ENCODE measurements at regions not wholly inside any gene's neighbourhood (a gene's known extent, or its start where the extent isn't known, plus 50 kb on each side); places are given as distances from the start of the nearest gene placed in this dataset.
A peak's percentile ranks its signal among the peaks of the same experiment; 100 is the strongest.
"Not testable (repeated sequence)": the region's sequence is repeated elsewhere in the genome, so short reads cannot be mapped to it uniquely, and the experiment has no call there.

DNA sequence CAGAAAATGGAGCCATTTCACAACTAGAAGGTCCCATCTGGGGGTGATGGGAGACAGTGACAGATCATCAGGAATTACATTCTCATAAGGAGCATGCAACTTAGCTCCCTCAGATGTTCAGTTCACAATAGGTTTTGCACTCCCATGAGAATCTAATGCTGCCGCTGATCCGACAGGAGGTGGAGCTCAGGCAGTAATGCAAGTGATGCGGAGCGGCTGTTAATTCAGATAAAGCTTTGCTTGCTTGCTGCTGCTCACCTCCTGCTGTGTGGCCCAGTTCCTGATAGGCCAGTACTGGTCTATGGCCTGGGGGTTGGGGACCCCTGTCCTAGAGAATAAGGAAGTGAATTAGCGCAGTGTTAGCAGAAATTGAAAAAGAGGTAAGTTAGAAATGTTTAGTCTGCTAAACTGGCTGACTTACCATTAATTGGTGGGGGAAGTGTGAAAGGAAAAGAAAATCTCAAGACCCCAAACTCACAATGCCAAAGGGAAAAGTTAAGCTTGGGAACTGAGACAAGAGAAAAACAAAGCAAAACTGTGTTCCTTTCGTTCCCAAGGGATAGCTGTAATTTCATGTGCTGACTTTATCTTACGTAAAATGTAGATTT, 76.4 kb downstream of the LYZL2 start:
- H3K9ac ChIP-seq (ENCODE audit: low read length): no peak overlapping the region
- H3K27me3 ChIP-seq (ENCODE audit: low read length): no peaks in the 10 kb centered on the region
- H3K9me2 ChIP-seq (replicated peaks; ENCODE audit: insufficient read depth, low read length): no peaks in the 10 kb centered on the region
- no peaks in the 10 kb centered on the region for H4K20me1 ChIP-seq (ENCODE audit: insufficient read depth, low read depth, low read length)
- no peaks in the 10 kb centered on the region for H3K36me3 ChIP-seq (ENCODE audit: insufficient read depth, low read length)
- H3K4me2 ChIP-seq (ENCODE audit: low read depth, low read length, poor library complexity, severe bottlenecking): no peak overlapping the region
- H3K79me2 ChIP-seq (ENCODE audit: low read length): no peaks in the 10 kb centered on the region
- no peaks in the 10 kb centered on the region for H3K4me1 ChIP-seq (ENCODE audit: low read length)
- H3K4me3 ChIP-seq (ENCODE audit: low read length): no peak overlapping the region
- DNase-seq: no peak
- H3K9me3 ChIP-seq (ENCODE audit: low read length): no peaks in the 10 kb centered on the region
- no peak overlapping the region for H2AFZ ChIP-seq (ENCODE audit: low read length)
- no peak overlapping the region for H3K27ac ChIP-seq (ENCODE audit: low read length)

DNA sequence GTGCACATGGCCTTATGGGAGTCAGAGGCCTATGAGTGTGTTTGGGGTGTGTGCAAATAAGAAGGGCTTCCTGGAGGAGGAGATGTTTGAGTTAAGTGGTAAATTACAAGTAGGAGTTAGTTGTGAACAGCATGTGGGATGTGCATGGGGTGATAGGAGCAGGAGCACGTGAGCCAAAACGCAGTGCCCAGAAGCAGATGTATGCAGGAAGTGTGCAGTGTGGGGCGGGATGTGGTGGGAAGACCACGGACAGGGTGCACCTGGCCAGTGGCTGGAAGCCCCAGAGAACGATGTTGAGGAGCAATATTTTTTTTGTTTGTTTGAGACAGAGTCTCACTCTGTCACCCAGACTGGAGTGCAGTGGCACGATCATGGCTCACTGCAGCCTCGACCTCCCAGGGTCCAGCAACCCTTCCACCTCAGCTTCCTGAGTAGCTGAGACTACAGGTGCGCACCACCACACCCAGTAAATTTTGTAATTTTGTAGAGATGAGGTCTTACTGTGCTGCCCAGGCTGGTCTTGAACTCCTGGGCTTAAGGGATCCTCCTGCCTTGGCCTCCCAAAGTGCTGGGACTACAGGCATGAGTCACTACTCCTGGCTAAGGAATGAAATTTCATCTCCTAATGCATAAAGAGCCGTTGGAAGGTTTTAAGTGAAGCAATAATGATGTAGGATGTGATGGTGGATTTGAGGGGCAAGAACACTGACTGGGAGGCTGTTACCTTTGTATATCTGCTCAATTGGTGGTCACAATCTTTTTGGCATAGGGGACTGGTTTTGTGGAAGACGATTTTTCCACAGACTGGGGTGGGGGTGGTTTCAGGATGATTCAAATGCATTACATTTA, 78.4 kb downstream of the LYZL2 start:
- no peaks in the 10 kb centered on the region for H3K9me3 ChIP-seq (ENCODE audit: low read length)
- DNase-seq: no peak
- no peak overlapping the region for H3K27ac ChIP-seq (ENCODE audit: low read length)
- H2AFZ ChIP-seq (ENCODE audit: low read length): no peak overlapping the region
- no peaks in the 10 kb centered on the region for H3K4me1 ChIP-seq (ENCODE audit: low read length)
- no peaks in the 10 kb centered on the region for H3K27me3 ChIP-seq (ENCODE audit: low read length)
- no peaks in the 10 kb centered on the region for H3K79me2 ChIP-seq (ENCODE audit: low read length)
- H3K4me3 ChIP-seq (ENCODE audit: low read length): no peak overlapping the region
- no peaks in the 10 kb centered on the region for H3K9me2 ChIP-seq (replicated peaks; ENCODE audit: insufficient read depth, low read length)
- no peak overlapping the region for H3K9ac ChIP-seq (ENCODE audit: low read length)
- no peak overlapping the region for H3K4me2 ChIP-seq (ENCODE audit: low read depth, low read length, poor library complexity, severe bottlenecking)
- no peaks in the 10 kb centered on the region for H3K36me3 ChIP-seq (ENCODE audit: insufficient read depth, low read length)
- no peaks in the 10 kb centered on the region for H4K20me1 ChIP-seq (ENCODE audit: insufficient read depth, low read depth, low read length)

DNA sequence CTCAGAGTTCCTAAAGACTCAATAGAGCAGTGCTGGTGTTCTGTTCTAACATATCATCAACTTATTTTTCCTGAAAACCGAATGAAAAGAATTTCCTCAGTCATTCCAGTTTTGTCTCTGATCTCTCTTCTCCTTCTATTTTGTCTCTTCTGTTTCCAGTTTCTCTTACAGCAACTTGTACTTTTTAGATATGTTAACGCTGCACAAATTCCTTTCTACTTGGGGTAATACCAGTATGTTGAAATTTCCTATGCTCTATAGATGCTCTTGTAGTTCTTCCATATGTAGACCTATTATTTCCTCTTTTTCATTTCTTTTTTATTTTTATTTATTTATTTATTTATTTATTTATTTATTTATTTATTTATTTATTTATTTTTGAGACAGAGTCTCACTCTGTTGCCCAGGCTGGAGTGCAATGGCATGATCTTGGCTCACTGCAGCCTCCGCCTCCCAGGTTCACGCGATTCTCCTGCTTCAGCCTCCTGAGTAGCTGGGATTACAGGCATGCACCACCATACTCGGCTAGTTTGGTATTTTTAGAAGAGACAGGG, 80.3 kb downstream of the LYZL2 start:
- not testable (repeated sequence) for H3K4me2 ChIP-seq (ENCODE audit: low read depth, low read length, poor library complexity, severe bottlenecking); H3K9me3 ChIP-seq (ENCODE audit: low read length); DNase-seq; H3K79me2 ChIP-seq (ENCODE audit: low read length); H3K36me3 ChIP-seq (ENCODE audit: insufficient read depth, low read length); H2AFZ ChIP-seq (ENCODE audit: low read length); H3K27me3 ChIP-seq (ENCODE audit: low read length); H4K20me1 ChIP-seq (ENCODE audit: insufficient read depth, low read depth, low read length); H3K9me2 ChIP-seq (replicated peaks; ENCODE audit: insufficient read depth, low read length); H3K9ac ChIP-seq (ENCODE audit: low read length); H3K4me3 ChIP-seq (ENCODE audit: low read length); H3K4me1 ChIP-seq (ENCODE audit: low read length); H3K27ac ChIP-seq (ENCODE audit: low read length)

DNA sequence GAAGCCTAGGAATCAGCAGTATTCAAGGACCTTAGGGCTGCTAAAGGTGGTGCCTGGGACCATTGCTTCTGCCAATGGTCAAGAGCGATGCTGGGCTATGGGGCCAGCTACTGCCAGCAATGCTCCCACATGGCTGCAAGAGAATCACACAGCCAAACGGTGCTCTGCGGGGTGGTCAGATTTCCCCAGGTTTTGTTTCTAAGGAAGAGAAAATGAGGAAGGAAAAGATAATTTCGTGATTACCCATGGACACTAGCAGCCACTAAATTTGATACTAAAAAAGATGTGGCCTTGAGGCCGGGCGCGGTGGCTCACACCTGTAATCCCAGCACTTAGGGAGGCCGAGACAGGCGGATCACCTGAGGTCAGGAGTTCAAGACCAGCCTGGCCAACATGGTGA, 83.0 kb downstream of the LYZL2 start:
- no peak for DNase-seq
- Histone ChIP-seq H2AFZ (ENCODE audit: low read length) (no peak overlapping the region), H3K79me2 (ENCODE audit: low read length) (no peaks in the 10 kb centered on the region), H3K9me2 (replicated peaks; ENCODE audit: insufficient read depth, low read length) (no peaks in the 10 kb centered on the region), H3K27ac (ENCODE audit: low read length) (no peak overlapping the region), H3K4me1 (ENCODE audit: low read length) (peaks cover 12% of the 10 kb centered on the region), H4K20me1 (ENCODE audit: insufficient read depth, low read depth, low read length) (no peaks in the 10 kb centered on the region), H3K9ac (ENCODE audit: low read length) (no peak overlapping the region), H3K4me3 (ENCODE audit: low read length) (no peak overlapping the region), H3K27me3 (ENCODE audit: low read length) (no peaks in the 10 kb centered on the region), H3K36me3 (ENCODE audit: insufficient read depth, low read length) (no peaks in the 10 kb centered on the region), H3K9me3 (ENCODE audit: low read length) (no peaks in the 10 kb centered on the region), H3K4me2 (ENCODE audit: low read depth, low read length, poor library complexity, severe bottlenecking) (no peak overlapping the region)

DNA sequence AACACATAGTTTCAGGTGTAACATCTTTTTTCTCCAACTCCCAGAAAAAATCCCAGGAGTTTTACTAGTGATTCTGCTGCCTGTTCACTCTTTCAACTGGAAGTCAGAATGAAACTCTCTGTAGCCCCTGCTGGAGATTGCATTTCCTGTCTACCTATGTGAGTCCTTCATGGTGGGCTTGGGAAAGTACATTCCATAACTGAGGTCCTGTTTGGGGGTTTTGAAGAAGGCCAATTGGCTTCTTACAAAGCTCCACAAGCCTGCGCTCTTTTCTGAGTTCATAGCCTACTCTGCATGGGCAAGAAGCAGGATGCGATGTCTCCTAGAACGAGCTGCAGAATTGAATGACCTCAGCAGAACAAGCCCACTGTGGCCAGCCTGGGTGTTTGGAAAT, 86.7 kb downstream of the LYZL2 start:
- Histone ChIP-seq H3K36me3 (ENCODE audit: insufficient read depth, low read length) (no peaks in the 10 kb centered on the region), H3K9ac (ENCODE audit: low read length) (no peak overlapping the region), H3K79me2 (ENCODE audit: low read length) (no peaks in the 10 kb centered on the region), H4K20me1 (ENCODE audit: insufficient read depth, low read depth, low read length) (no peaks in the 10 kb centered on the region), H3K4me2 (ENCODE audit: low read depth, low read length, poor library complexity, severe bottlenecking) (peak overlapping the region; percentile 18), H3K9me2 (replicated peaks; ENCODE audit: insufficient read depth, low read length) (no peaks in the 10 kb centered on the region), H3K27ac (ENCODE audit: low read length) (no peak overlapping the region), H3K27me3 (ENCODE audit: low read length) (no peaks in the 10 kb centered on the region), H3K4me3 (ENCODE audit: low read length) (0 out of 2 replicates have a peak overlapping the region, but pooled peaks have one; percentile 17), H3K9me3 (ENCODE audit: low read length) (no peaks in the 10 kb centered on the region), H3K4me1 (ENCODE audit: low read length) (peaks cover 17% of the 10 kb centered on the region), H2AFZ (ENCODE audit: low read length) (no peak overlapping the region)
- DNase-seq: no peak

DNA sequence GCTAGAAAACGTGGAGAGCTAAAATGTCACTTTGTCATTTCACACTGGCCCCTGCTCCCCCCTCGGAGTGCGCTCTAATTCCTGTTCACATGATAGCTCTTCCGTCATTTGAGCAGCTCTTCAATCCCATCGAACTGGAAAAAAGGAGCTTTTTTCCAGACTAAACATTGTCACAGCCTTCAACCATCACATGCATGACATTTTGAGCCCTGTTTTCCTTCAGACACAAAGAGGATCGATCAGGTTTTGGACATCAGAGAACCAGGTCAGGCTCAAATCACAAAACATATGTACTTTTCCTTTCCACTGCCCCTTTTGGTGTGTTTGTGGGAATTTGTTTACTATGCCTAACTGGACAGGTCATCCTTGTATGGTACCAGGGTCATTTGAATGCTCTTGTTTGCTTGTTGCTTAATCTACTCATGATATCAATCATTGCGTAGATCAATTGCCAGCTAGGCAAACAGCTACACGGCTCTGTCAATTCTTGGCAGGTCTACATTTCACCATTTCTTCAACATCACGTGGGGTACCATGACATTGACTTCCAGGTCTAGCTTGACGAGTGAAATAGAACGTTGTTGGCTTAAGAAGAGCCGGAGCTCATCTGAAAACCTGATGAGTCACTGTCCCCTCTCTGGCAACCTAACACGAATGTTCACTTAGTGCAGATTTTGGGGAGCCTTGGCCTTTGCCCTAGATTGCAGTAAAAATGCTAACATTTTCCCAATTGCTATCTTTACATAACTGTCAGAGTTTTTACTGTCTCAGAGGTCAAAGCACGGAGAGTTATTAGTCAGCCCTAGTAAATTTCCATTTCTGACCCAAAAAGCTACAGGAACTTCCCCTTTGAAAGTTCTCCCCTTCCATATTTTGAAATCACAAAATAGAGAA, 87.3 kb downstream of the LYZL2 start:
- 0 out of 2 replicates have a peak overlapping the region, but pooled peaks have one; percentile 17 for H2AFZ ChIP-seq (ENCODE audit: low read length)
- H3K36me3 ChIP-seq (ENCODE audit: insufficient read depth, low read length): no peaks in the 10 kb centered on the region
- H3K9me3 ChIP-seq (ENCODE audit: low read length): no peaks in the 10 kb centered on the region
- no peaks in the 10 kb centered on the region for H4K20me1 ChIP-seq (ENCODE audit: insufficient read depth, low read depth, low read length)
- no peaks in the 10 kb centered on the region for H3K79me2 ChIP-seq (ENCODE audit: low read length)
- no peaks in the 10 kb centered on the region for H3K9me2 ChIP-seq (replicated peaks; ENCODE audit: insufficient read depth, low read length)
- peak overlapping the region; percentile 17; the same call in 1 of the 2 replicates for H3K4me3 ChIP-seq (ENCODE audit: low read length)
- no peak overlapping the region for H3K9ac ChIP-seq (ENCODE audit: low read length)
- peak; percentile 50 for DNase-seq
- peaks cover 17% of the 10 kb centered on the region for H3K4me1 ChIP-seq (ENCODE audit: low read length)
- peak overlapping the region; percentile 18 for H3K4me2 ChIP-seq (ENCODE audit: low read depth, low read length, poor library complexity, severe bottlenecking)
- H3K27me3 ChIP-seq (ENCODE audit: low read length): no peaks in the 10 kb centered on the region
- no peak overlapping the region for H3K27ac ChIP-seq (ENCODE audit: low read length)

DNA sequence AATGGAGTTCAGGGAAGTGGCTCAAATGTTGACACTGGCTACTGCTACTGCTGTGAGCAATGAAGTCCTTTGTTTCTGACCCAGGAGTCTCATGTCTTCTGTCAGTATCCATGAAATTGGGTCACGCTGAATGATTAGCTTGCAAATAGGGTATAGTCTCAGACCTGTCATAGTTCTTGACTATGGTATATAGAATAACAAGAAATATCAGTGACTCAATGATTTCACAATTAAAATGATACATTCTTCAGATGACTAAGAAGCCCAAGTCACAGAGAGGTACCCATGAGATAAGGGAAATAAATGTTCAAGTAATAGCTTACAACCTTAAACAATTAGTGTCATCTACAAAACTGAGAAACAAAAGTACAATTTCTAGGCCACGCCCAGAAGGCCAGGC, 89.3 kb downstream of the LYZL2 start:
- no peaks in the 10 kb centered on the region for H3K9me2 ChIP-seq (replicated peaks; ENCODE audit: insufficient read depth, low read length)
- peaks cover 21% of the 10 kb centered on the region for H3K4me1 ChIP-seq (ENCODE audit: low read length)
- no peaks in the 10 kb centered on the region for H3K36me3 ChIP-seq (ENCODE audit: insufficient read depth, low read length)
- H3K9ac ChIP-seq (ENCODE audit: low read length): no peak overlapping the region
- no peaks in the 10 kb centered on the region for H3K79me2 ChIP-seq (ENCODE audit: low read length)
- no peak overlapping the region for H3K27ac ChIP-seq (ENCODE audit: low read length)
- no peak overlapping the region for H3K4me2 ChIP-seq (ENCODE audit: low read depth, low read length, poor library complexity, severe bottlenecking)
- H3K9me3 ChIP-seq (ENCODE audit: low read length): no peaks in the 10 kb centered on the region
- H3K27me3 ChIP-seq (ENCODE audit: low read length): no peaks in the 10 kb centered on the region
- H3K4me3 ChIP-seq (ENCODE audit: low read length): no peak overlapping the region
- no peak for DNase-seq
- H2AFZ ChIP-seq (ENCODE audit: low read length): no peak overlapping the region
- no peaks in the 10 kb centered on the region for H4K20me1 ChIP-seq (ENCODE audit: insufficient read depth, low read depth, low read length)

DNA sequence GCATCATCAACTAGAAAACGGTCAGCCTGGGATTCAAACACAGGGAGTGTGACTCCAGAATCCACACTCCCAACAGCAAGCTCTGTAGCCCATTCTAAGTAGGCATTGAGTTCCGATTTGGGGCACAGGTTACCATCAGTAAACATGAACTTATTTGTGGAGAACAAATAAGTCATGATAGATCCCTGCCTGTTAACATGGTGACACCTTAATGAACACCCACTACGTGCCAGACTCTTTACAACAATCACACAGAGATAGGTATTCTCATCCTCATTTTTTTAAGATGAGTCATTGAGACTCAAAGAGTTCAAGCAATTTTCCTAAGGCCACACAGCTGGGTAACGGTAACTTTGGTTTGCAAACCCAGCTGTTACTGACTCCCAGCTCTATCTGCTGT, 91.5 kb downstream of the LYZL2 start:
- Histone ChIP-seq H3K9me2 (replicated peaks; ENCODE audit: insufficient read depth, low read length) (no peaks in the 10 kb centered on the region), H3K27ac (ENCODE audit: low read length) (no peak overlapping the region), H4K20me1 (ENCODE audit: insufficient read depth, low read depth, low read length) (no peaks in the 10 kb centered on the region), H3K9me3 (ENCODE audit: low read length) (no peaks in the 10 kb centered on the region), H3K36me3 (ENCODE audit: insufficient read depth, low read length) (no peaks in the 10 kb centered on the region), H3K4me2 (ENCODE audit: low read depth, low read length, poor library complexity, severe bottlenecking) (no peak overlapping the region), H2AFZ (ENCODE audit: low read length) (no peak overlapping the region), H3K4me3 (ENCODE audit: low read length) (no peak overlapping the region), H3K4me1 (ENCODE audit: low read length) (peaks cover 40% of the 10 kb centered on the region), H3K27me3 (ENCODE audit: low read length) (no peaks in the 10 kb centered on the region), H3K79me2 (ENCODE audit: low read length) (no peaks in the 10 kb centered on the region), H3K9ac (ENCODE audit: low read length) (no peak overlapping the region)
- no peak for DNase-seq
